DOHH2 (cell line): ENCODE measurements at regions not wholly inside any gene's neighbourhood (a gene's known extent, or its start where the extent isn't known, plus 50 kb on each side); places are given as distances from the start of the nearest gene placed in this dataset.

Experiments
- CTCF ChIP-seq: fragments of 200-600 bp; sonication (generic); IDR thresholded peaks from one replicate; pipeline ENCODE4 v1.5.1; 2014; ENCODE audit warnings: antibody characterized with exemption, mild to moderate bottlenecking, low read depth, low read length; ENCODE audit not compliant: poor library complexity, severe bottlenecking
- EZH2phosphoT487 ChIP-seq: fragments of 200-600 bp; sonication (generic); IDR thresholded peaks from 2 replicates; pipeline ENCODE4 v1.6.1; 2017; ENCODE audit warnings: borderline replicate concordance, mild to moderate bottlenecking, antibody characterized with exemption, low read length, moderate library complexity, mixed read lengths

DNA sequence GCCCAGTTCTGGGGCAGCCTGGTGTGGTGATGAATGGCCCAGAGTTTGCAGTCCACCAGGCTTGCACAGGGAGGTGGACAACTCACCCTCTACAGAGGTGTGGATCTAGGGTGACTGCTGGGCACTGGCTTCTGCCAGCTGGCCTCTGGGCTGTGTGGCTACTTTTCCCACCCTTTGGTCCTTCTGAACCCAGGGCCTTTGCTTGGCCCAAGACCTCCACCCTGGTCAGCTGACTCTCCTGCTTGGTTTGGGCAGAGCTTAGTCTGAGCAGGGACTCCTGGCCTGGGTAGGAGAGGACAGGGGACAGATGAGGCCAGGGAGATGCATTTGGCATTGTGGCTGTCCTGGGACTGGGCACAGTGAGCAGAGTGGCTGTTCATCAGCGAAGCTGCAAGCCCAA, 83.0 kb upstream of the SHANK2 start:
- no peak for TF ChIP-seq CTCF
- no peak for TF ChIP-seq EZH2phosphoT487
